HG03469 (cell line): ENCODE measurements at regions not wholly inside any gene's neighbourhood (a gene's known extent, or its start where the extent isn't known, plus 50 kb on each side); places are given as distances from the start of the nearest gene placed in this dataset.
"Not testable (repeated sequence)": the region's sequence is repeated elsewhere in the genome, so short reads cannot be mapped to it uniquely, and the experiment has no call there.

ENCODE experiments used
- ATAC-seq: cut with Tn5 transposase; IDR thresholded peaks from one replicate; pipeline ENCODE4 v1.9.1; 2021; ENCODE audit warnings: mild to moderate bottlenecking, moderate library complexity, moderate number of reproducible peaks; ENCODE audit not compliant: unreplicated experiment

- ATAC-seq: not testable (repeated sequence)
Measured at GRCh38 chr9:62952840-62953239, 1763.0 kb downstream of the SPATA31A7 start.
